ENCODE measurements at regions not wholly inside any gene's neighbourhood (a gene's known extent, or its start where the extent isn't known, plus 50 kb on each side); places are given as distances from the start of the nearest gene placed in this dataset.

- ChIA-PET CTCF (interaction anchor here (0.6 to 1.0 kb wide), 2 partner anchors 9 to 348 kb away, joined by 3 read pairs; no protein-coding TSS in a partner anchor), POLR2A (no interaction called here)
- Histone ChIP-seq H2AFZ (ENCODE audit: low read depth) (no peak overlapping the region), H3K27ac (ENCODE audit: low read depth in 2 of 2, low read length in 1 of 2) (no peak overlapping the region; a peak in 1 of 4 replicates), H3K9me3 (no peaks in the 10 kb centered on the region), H3K9me2 (no peaks in the 10 kb centered on the region), H3K79me2 (ENCODE audit: insufficient read depth) (no peaks in the 10 kb centered on the region), H4K20me1 (ENCODE audit: insufficient read depth) (no peaks in the 10 kb centered on the region), H3K4me3 (ENCODE audit: low read depth in 2 of 2, low read length in 1 of 2) (no peak overlapping the region), H3K27me3 (ENCODE audit: insufficient read depth) (no peaks in the 10 kb centered on the region), H3K4me1 (ENCODE audit: control insufficient read depth in 1 of 2, insufficient read depth in 2 of 2, low read depth in 1 of 2, low read length in 1 of 2) (no peaks in the 10 kb centered on the region; a peak in 1 of 4 replicates), H3K9ac (no peak overlapping the region), H3F3A (replicated peaks; ENCODE audit: insufficient read depth) (no peaks in the 10 kb centered on the region), H3K36me3 (replicated peaks in 1 of 2; ENCODE audit: control insufficient read depth in 1 of 2, insufficient read depth in 2 of 2, low read length in 1 of 2) (no peaks in the 10 kb centered on the region), H3K4me2 (no peak overlapping the region)
- 31% methylated on average over 1 of the region's 1 CpG for WGBS (ENCODE audit: low lambda C conversion rate)
- TF ChIP-seq CHD2 (IDR thresholded peaks at IDR 0.05; ENCODE audit: low read length, partially characterized antibody) (no peak), TCF12 (IDR thresholded peaks at IDR 0.05) (no peak), IRF3 (IDR thresholded peaks at IDR 0.05; ENCODE audit: low read depth, low read length) (no peak), EZH2phosphoT487 (IDR thresholded peaks at IDR 0.05; ENCODE audit: borderline replicate concordance, low read depth) (no peak), RFX5 (IDR thresholded peaks at IDR 0.05; ENCODE audit: low read length) (no peak), RAD21 (IDR thresholded peaks at IDR 0.05; ENCODE audit: low read length) (peak; percentile 60), CTCF (IDR thresholded peaks at IDR 0.05) (peak; percentile 50), FOXJ3 (CRISPR knock-in tag; IDR thresholded peaks at IDR 0.05) (no peak), RXRA (IDR thresholded peaks at IDR 0.05; ENCODE audit: borderline replicate concordance, low read depth) (no peak), USF2 (IDR thresholded peaks at IDR 0.05; ENCODE audit: borderline replicate concordance, low read depth, low read length) (no peak), YY1 (IDR thresholded peaks at IDR 0.05; ENCODE audit: low read depth) (no peak), ZBTB33 (IDR thresholded peaks at IDR 0.05; ENCODE audit: borderline replicate concordance, low read depth) (no peak), MXI1 (IDR thresholded peaks at IDR 0.05; ENCODE audit: low read depth, low read length) (no peak), SMC3 (IDR thresholded peaks at IDR 0.05; ENCODE audit: low read depth, low read length) (peak; percentile 48)
- peak; percentile 22 for DNase-seq
These were observed 118.8 kb upstream of the PBX1 start for GRCh38 chr1:164440232-164440631.

Data from SK-N-SH (cell line).